ACC112 (cell line): ENCODE measurements at regions not wholly inside any gene's neighbourhood (a gene's known extent, or its start where the extent isn't known, plus 50 kb on each side); places are given as distances from the start of the nearest gene placed in this dataset.
"Not testable (repeated sequence)": the region's sequence is repeated elsewhere in the genome, so short reads cannot be mapped to it uniquely, and the experiment has no call there.

Source experiments
- H2AFZ ChIP-seq: fragments of 200-600 bp; sonication (generic); one replicate; pipeline ENCODE4 v1.6.0; 2017; ENCODE audit warnings: antibody characterized with exemption, low read length; ENCODE audit not compliant: unreplicated experiment
- H3K27ac ChIP-seq: fragments of 200-600 bp; sonication (generic); 2 replicates; pipeline ENCODE4 v1.5.1; 2014; ENCODE audit warnings: low read depth, mild to moderate bottlenecking, antibody characterized with exemption, low read length, moderate library complexity
- H3K27me3 ChIP-seq: fragments of 200-600 bp; sonication (generic); 2 replicates; pipeline ENCODE4 v1.6.1; 2014; ENCODE audit warnings: mild to moderate bottlenecking, antibody characterized with exemption, low read length, moderate library complexity, mixed read lengths; ENCODE audit not compliant: insufficient read depth
- H3K36me3 ChIP-seq: fragments of 200-600 bp; sonication (generic); 2 replicates; pipeline ENCODE4 v1.6.1; 2016; ENCODE audit warnings: mild to moderate bottlenecking, antibody characterized with exemption, low read length, moderate library complexity, mixed read lengths; ENCODE audit not compliant: insufficient read depth
- H3K4me1 ChIP-seq: fragments of 200-600 bp; sonication (generic); one replicate; pipeline ENCODE4 v1.6.1; 2016; ENCODE audit warnings: low read length, mixed read lengths; ENCODE audit not compliant: insufficient read depth, unreplicated experiment, control insufficient read depth
- H3K4me3 ChIP-seq: fragments of 200-600 bp; sonication (generic); 2 replicates; pipeline ENCODE4 v1.5.1; 2014; ENCODE audit warnings: mild to moderate bottlenecking, low read depth, low read length
- H3K79me2 ChIP-seq: fragments of 200-600 bp; sonication (generic); one replicate; pipeline ENCODE4 v1.6.0; 2016; ENCODE audit warnings: low read length; ENCODE audit not compliant: control insufficient read depth, unreplicated experiment, insufficient read depth

DNA sequence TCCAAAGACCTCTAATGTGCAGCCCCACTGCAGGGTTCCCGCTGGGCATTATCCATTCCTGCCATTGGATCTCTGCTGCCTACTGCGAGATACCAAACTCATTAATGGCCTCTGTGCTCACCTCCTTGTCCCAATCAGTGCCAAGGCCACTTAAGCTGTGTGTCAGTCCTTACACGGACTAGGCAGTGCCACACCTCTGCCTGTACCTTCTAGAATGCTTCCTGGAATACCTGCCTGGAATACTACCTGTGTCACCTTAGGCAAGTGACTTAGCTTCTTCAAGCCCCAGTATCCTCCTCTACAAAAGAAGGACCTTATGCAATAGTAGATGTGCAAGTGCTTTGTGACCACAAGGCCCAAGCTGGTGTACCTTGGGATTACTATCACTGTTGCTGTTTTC lies 100.1 kb downstream of the FOXD2 start:
- H3K4me1 ChIP-seq = no peaks in the 10 kb centered on the region
- H3K27ac ChIP-seq = no peak overlapping the region
- H2AFZ ChIP-seq = no peak overlapping the region
- peaks cover 13% of the 10 kb centered on the region; the same call in 1 of the 2 replicates for H3K27me3 ChIP-seq
- H3K4me3 ChIP-seq = no peak overlapping the region
- H3K36me3 ChIP-seq = no peaks in the 10 kb centered on the region
- H3K79me2 ChIP-seq = no peaks in the 10 kb centered on the region

DNA sequence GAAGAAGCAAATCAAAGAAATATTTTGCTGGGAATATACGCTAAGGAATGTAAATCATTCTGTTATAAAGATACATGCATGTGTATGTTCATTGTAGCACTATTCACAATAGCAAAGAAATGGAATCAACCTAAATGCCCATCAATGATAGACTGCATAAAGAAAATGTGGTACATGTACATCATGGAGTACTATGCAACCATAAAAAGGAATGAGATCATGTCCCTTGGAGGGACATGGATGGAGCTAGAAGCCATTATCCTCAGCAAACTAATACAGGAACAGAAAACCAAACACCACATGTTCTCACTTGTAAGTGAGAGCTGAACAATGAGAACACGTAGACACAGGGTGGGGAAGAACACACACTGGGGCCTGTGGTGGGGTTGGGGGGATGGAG lies 100.7 kb downstream of the FOXD2 start:
- H3K4me3 ChIP-seq = not testable (repeated sequence)
- peaks cover 11% of the 10 kb centered on the region; the same call in 1 of the 2 replicates for H3K27me3 ChIP-seq

DNA sequence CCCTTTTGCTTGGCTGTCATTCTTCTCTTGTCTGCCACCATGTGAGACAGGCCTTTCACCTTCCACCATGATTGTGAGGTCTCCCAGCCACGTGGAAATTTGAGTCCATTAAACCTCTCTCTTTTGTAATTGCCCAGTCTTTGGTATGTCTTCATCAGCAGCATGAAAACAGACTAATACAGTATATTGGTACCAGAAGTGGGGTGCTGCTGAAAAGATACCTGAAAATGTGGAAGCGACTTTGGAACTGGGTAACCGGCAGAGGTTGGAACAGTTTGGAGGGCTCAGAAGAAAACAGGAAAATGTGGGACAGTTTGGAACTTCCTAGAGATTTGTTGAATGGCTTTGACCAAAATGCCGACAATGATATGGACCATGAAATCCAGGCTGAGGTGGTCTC lies 103.9 kb downstream of the FOXD2 start:
- H3K27me3 ChIP-seq, H3K36me3 ChIP-seq, H3K27ac ChIP-seq, H3K4me1 ChIP-seq, H3K4me3 ChIP-seq, H3K79me2 ChIP-seq, H2AFZ ChIP-seq: not testable (repeated sequence)

More for the DNA sequence above, 100.7 kb downstream of the FOXD2 start:
- not testable (repeated sequence) for H3K4me1 ChIP-seq, H3K79me2 ChIP-seq, H2AFZ ChIP-seq, H3K36me3 ChIP-seq, H3K27ac ChIP-seq

DNA sequence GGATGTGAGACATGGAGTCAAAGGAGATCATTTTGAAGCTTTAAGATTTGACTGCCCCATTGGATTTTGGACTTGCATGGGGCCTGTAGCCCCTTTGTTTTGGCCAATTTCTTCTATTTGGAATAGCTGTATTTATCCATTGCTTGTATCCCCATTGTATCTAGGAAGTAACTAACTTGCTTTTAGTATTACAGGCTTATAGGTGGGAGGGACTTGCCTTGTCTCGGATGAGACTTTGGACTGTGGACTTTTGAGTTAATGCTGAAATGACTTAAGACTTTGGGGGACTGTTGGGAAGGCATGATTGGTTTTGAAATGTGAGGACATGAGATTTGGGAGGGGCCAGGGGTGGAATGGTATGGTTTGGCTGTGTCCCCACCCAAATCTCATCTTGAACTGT lies 105.2 kb downstream of the FOXD2 start:
- not testable (repeated sequence) for H3K27me3 ChIP-seq, H3K36me3 ChIP-seq, H3K4me1 ChIP-seq, H2AFZ ChIP-seq, H3K27ac ChIP-seq, H3K4me3 ChIP-seq, H3K79me2 ChIP-seq

DNA sequence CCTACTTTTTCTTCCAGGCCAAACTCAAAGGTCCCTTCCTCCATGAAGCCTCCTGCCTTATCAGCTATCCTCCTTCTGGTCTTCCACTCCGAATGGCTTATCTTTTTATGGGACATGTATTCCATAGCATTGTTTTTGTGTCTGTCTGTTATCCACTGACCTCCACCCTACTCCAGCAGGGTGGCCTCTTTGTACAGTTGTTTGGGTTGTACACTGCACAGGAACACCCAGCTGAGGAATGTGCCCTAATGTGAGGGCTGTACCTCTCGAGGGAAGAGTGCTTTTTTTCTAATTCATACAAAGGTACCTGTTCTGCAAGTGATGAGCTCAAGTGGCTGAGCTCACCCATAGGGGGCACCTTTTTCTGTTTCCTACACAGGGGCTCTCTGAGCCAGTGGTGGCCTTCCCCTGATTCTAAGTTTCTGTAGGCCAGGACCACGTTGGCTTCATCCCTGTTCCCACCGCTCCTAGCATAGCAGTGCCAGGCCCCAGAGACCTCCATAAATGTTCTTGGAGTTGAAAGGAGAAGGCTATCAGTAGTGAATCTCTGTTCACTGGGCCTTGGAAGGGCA lies 108.2 kb downstream of the FOXD2 start:
- Histone ChIP-seq H3K79me2 (no peaks in the 10 kb centered on the region), H3K4me3 (no peak overlapping the region), H3K4me1 (no peaks in the 10 kb centered on the region), H3K27me3 (no peaks in the 10 kb centered on the region; the same call in 1 of the 2 replicates), H2AFZ (no peak overlapping the region), H3K27ac (no peak overlapping the region), H3K36me3 (no peaks in the 10 kb centered on the region)

DNA sequence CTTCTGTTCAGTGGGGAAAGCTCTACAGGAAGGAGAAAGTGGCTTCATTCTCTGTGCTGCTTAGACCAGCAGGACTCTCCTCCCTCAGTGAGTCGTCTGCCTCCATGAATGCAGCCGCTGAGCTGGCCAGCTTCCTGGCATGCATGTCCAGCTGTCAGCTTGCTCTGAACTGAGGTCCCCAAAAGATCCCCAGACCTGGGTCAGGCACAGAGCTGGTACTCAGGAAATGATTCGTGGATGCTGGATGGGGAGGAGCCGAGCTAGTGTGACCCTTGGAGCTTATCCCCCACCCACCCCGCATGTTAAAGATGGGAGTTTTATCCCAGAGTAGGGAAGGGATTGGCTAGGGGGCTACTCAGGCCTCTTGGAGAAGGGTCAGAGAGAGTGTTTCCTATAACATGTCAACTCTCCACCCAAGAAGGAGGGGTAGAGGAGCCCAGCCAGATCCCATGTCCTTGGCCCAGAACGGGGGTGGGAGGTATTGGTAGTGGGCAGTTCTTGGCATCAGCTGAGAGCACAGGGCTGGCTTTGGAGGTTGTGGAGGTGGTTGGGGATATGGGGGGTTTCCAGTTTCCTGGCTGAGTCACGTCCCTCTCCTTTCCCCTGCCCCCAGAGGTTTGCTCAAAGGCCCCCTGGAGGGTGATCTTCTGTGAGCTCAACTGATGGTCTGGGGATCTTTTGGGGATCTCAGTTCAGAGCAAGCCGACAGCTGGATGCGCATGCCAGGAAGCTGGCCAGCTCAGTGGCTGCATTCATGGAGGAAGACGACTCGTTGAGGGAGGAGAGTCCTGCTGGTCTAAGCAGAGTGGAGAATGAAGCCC lies 110.1 kb downstream of the FOXD2 start:
- Histone ChIP-seq H3K36me3 (no peaks in the 10 kb centered on the region), H3K4me1 (no peaks in the 10 kb centered on the region), H3K27ac (no peak overlapping the region), H2AFZ (no peak overlapping the region), H3K79me2 (no peaks in the 10 kb centered on the region), H3K4me3 (no peak overlapping the region), H3K27me3 (no peaks in the 10 kb centered on the region; the same call in 1 of the 2 replicates)

DNA sequence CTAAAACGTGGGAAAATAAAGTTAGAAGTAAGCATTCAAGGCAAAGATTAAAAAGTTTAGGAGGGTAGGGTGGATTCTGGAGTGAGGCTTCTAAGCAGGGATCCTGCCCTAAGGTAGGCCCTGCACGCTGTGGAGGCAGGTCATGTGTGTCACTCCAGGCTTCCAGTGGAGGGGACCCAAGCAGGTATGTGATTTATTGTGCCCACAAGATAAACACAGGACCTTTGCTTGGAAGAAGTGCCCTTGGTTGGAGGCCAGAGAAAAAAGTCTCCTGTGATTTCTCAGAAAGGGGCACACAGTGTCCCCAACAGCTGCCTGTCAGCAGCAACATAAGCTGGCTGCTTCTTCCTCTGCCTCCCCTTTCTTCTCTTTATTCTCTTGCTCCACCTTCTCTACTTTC lies 110.8 kb downstream of the FOXD2 start:
- Histone ChIP-seq H2AFZ (no peak overlapping the region), H3K27ac (no peak overlapping the region), H3K79me2 (no peaks in the 10 kb centered on the region), H3K27me3 (peaks cover 6% of the 10 kb centered on the region; the same call in 1 of the 2 replicates), H3K4me3 (no peak overlapping the region), H3K36me3 (no peaks in the 10 kb centered on the region), H3K4me1 (no peaks in the 10 kb centered on the region)

DNA sequence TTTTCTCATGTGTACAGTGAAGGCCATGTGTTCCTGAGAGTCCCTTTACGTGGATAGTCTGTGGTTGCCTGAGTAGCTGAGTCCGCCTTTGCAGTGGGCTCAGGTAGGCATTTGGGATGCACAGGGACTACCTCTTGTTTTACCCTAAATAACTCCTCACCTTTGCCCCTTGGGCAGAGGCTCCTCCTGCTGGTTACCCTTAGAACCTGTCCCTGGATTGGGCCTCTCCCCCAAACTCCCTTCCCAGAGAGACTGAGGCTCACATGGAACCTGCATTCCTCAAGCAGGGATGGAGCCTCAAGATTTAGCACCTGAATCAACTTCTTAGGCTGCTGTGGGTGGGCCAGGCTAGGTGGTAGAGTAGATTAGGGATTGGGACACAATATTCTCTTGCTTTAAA lies 111.7 kb downstream of the FOXD2 start:
- H2AFZ ChIP-seq = no peak overlapping the region
- H3K27ac ChIP-seq = no peak overlapping the region
- no peaks in the 10 kb centered on the region for H3K79me2 ChIP-seq
- no peaks in the 10 kb centered on the region for H3K4me1 ChIP-seq
- H3K27me3 ChIP-seq = peaks cover 8% of the 10 kb centered on the region; the same call in 1 of the 2 replicates
- H3K4me3 ChIP-seq = no peak overlapping the region
- no peaks in the 10 kb centered on the region for H3K36me3 ChIP-seq

DNA sequence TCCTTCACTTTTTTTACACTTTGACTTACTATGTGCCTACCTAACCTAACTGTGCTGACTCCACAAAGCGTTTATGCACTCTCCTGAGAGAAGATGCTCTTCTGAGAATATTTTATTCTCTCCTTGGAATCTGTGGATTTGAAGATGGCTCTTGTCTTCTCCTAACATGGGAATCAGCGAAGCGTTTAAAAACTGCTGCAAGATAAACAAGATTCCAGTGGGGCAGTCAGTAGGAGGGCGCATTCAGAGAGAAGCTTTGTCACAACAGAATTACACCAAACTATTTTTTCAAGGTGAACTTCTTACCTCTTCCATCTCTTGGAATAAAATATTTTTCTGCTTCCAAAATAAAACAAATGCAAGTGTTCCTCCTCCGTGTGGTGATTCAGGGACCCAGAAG lies 113.1 kb downstream of the FOXD2 start:
- Histone ChIP-seq H3K27me3 (peaks cover 8% of the 10 kb centered on the region; the same call in 1 of the 2 replicates), H3K36me3 (no peaks in the 10 kb centered on the region), H3K4me3 (no peak overlapping the region), H3K79me2 (no peaks in the 10 kb centered on the region), H3K4me1 (no peaks in the 10 kb centered on the region), H3K27ac (no peak overlapping the region), H2AFZ (no peak overlapping the region)

DNA sequence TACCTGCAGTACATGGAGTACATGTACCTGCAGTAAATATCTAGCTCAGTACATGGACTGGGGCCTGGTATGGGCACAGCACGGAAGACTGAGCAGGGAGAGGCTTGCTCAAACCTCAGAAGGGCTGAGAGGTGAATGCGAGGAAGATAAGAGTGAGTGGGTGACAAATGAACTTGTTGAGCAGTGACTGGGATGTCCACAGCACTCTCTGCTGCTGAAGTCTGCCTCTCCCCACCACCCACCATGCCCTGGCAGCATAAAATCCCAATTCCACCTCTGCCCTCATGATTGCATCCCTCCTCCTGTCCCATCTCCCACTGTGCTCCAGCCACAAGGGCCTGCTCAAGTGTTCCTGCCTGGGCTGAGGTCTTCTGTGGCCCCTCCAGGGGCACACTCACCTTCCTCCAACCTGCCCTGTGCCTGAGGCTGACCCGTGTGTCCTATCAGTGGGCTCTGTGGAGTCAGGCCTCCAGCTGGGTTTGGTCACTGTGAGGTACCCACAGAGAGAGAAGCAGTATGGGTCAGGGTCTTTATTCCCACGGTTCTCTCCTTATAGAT lies 114.2 kb downstream of the FOXD2 start:
- Histone ChIP-seq H3K4me3 (no peak overlapping the region), H3K79me2 (no peaks in the 10 kb centered on the region)

DNA sequence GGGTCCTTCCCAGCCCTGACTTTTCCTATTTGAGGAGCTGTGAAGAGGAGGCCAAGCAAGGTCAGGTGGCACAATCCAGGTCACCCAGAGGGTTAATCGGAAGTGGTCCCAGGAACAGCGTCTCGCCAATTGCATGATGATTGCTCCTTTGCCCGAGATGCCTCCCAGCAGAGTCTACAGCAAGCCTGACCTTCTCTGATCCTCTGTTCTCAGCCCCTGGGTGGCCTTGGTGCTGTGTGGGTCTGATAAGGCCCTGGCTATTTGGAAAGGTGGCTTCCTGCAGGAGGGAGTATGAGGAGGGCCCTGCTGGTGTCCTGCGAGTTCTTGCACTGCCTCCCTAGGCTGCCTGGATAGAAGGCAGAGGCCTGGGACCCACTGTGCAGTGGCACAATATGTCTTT lies 116.2 kb downstream of the FOXD2 start:
- no peaks in the 10 kb centered on the region for H3K36me3 ChIP-seq
- H3K27me3 ChIP-seq = peaks cover 29% of the 10 kb centered on the region
- no peaks in the 10 kb centered on the region for H3K79me2 ChIP-seq
- no peaks in the 10 kb centered on the region for H3K4me1 ChIP-seq
- H2AFZ ChIP-seq = no peak overlapping the region
- H3K4me3 ChIP-seq = no peak overlapping the region
- H3K27ac ChIP-seq = no peak overlapping the region

More for the DNA sequence above, 114.2 kb downstream of the FOXD2 start:
- no peaks in the 10 kb centered on the region for H3K36me3 ChIP-seq
- no peaks in the 10 kb centered on the region for H3K4me1 ChIP-seq
- no peak overlapping the region for H2AFZ ChIP-seq
- H3K27me3 ChIP-seq = peaks cover 16% of the 10 kb centered on the region; the same call in 1 of the 2 replicates
- no peak overlapping the region for H3K27ac ChIP-seq
